RWPE1 (cell line): ENCODE measurements at regions not wholly inside any gene's neighbourhood (a gene's known extent, or its start where the extent isn't known, plus 50 kb on each side); places are given as distances from the start of the nearest gene placed in this dataset.

ENCODE experiments used
- CTCF ChIA-PET: fragments of 350-600 bp; sonication (Branson Sonifier 250); formaldehyde crosslinking; extraction: SDS; loops from one replicate; lab custom pipeline; 2021; lab: Yijun Ruan, JAX
- POLR2A ChIA-PET: fragments of 400-600 bp; formaldehyde crosslinking; extraction: SDS; loops from one replicate; lab custom pipeline; 2020; ENCODE audit warnings: antibody characterized with exemption; ENCODE audit not compliant: low non-redundant PET; lab: Yijun Ruan, JAX
- DNase-seq: peaks from one replicate; pipeline ENCODE4 v3.0.0; 2012; ENCODE audit warnings: low spot score
- H3K27ac ChIP-seq: fragments of 450-650 bp; 2 replicates; pipeline ENCODE4 v1.5.1; 2017
- CTCF ChIP-seq: fragments of 450-650 bp; conservative IDR thresholded peaks from 2 replicates; pipeline ENCODE4 v1.5.1; 2017; ENCODE audit warnings: low read depth, mild to moderate bottlenecking

- H3K27ac ChIP-seq: no peak overlapping the region
- CTCF ChIA-PET: interaction anchor here (0.5 to 0.6 kb wide), 2 partner anchors 39 to 744 kb away, joined by 3 to 8 read pairs; no protein-coding TSS in a partner anchor
- DNase-seq: no peak
- POLR2A ChIA-PET: no interaction called here
- no peak for TF ChIP-seq CTCF
Measured at GRCh38 chr1:48164571-48164970, 57.9 kb upstream of the SLC5A9 start.

DNA sequence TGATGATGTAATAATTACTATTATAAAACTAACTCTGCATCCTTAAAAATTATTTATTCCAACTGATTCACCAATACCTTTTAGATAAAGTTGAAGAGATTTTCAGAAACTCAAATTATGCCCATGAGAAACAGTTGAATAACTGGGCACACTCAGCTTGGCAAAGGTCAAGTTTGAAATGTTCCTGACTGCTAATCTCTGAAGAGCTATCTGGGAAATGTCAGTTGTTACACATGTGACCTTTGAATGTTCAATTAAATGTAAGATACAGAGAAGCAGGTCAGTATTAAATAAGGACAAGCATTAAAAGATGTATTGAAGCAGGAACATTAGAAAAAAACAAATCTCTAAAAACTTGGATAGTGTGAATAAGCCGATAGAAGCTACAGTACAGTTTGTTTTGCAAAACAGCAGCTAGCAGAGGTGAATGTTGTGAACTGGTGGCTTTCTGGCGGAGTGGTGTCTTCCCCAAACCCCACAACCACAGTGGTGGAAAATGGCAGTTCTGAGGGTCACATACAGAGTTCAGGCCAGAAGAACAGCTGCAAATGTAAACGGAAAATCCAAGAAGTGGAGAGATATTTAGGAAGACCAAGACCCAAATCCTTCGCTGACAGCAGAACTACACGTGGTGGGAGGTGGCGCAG, 61.9 kb upstream of the SLC5A9 start:
- no peak for TF ChIP-seq CTCF
- no peak overlapping the region for H3K27ac ChIP-seq
- POLR2A ChIA-PET: no interaction called here
- CTCF ChIA-PET: interaction anchor here (1.0 to 1.1 kb wide), 2 partner anchors 13 to 20 kb away, joined by 3 to 4 read pairs; no protein-coding TSS in a partner anchor
- no peak for DNase-seq

DNA sequence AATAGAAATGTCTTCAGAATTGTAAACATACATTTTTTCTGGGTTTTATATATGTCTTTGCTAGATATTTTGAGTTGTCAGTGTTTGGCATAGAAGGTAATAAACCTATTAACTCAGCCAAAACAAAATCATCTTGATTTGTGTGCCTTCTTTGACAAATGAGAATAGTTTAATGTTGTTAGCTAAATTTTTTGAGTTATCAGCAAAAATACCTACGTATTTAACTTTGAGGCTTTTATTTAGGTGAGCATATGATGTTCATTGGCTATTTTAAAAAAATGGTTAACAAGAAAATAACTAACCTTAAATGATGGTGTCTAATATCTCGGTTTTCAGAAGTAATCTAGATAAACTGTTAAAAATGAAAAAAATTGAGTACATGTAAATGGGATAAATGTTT, 83.2 kb upstream of the SLC5A9 start:
- DNase-seq: no peak
- ChIA-PET CTCF (no interaction called here), POLR2A (no interaction called here)
- H3K27ac ChIP-seq: no peak overlapping the region
- TF ChIP-seq CTCF: no peak

DNA sequence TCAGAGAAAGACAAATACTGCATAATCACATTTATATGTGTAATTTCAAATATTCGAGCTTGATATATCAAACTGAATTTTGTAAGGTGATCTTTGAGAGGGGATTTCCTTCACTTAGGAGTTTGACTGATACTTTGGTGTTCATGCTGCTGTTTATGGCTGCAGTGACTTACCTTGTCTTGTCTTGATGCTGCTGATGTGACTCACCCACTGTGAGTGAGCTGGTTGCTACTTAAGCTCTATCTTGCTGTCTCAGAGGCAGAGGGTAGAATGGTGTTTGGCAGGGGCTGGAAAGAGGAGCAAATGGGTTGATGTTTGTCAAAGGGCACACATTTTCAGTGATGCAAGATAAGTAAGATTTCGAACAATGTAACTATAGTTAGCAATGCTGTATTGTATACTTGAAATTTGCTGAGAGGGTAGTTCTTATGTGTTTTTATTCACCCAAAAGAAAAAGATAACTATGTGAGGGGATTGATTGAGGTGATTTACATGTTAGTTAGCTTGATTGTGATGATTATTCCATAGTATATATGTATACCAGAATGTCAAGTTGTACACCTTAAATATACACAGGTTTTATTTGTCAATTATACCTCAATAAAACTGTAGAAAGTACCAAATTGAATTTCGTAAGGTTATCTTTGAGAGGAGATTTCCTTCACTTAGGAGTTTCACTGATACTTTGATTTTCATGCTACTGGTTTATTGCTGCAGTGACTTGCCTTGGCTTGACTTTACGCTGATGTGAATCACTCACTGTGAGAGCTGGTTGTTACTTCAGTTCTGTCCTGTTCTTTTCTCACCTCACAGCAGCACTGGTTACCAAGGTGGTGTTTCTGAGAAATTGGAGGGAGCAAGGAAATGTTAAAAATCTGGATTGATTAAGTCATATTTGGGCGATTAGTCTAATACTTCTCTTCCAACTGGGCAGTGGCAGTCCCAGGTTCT, 94.5 kb upstream of the SLC5A9 start:
- POLR2A ChIA-PET: no interaction called here

GRCh38 chr1:48123647-48124046, 98.9 kb upstream of the SLC5A9 start:
- no peak for TF ChIP-seq CTCF
- no peak overlapping the region for H3K27ac ChIP-seq
- ChIA-PET CTCF (no interaction called here), POLR2A (no interaction called here)
- DNase-seq: no peak

More for the DNA sequence above, 94.5 kb upstream of the SLC5A9 start:
- no peak for DNase-seq
- CTCF ChIA-PET: interaction anchor here (0.8 kb wide), 1 partner anchor 22 kb away, joined by 3 read pairs; no protein-coding TSS in a partner anchor
- no peak overlapping the region for H3K27ac ChIP-seq
- TF ChIP-seq CTCF: no peak

DNA sequence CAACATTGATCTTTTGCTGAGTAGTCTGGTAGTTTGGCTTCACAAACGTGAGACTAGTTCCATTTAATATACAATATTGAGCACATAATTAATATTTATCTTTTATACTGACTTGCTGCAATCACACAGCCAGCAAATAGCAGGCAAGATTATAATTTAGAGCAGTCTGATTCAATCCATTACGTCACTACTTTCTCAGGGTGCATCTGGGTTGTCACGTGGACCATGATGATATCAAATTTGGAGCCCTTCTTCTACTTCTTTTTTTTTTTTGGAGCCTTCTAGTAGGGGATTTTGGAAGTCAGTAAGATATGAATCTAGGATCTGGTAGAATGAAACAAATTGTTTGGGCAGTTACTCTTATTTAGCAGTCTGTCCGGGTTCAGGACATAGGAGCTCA, 100.6 kb upstream of the SLC5A9 start:
- no peak for DNase-seq
- H3K27ac ChIP-seq: no peak overlapping the region
- TF ChIP-seq CTCF: no peak
- CTCF ChIA-PET: interaction anchor here (0.6 kb wide), 2 partner anchors 337 to 411 kb away, joined by 3 read pairs; no protein-coding TSS in a partner anchor
- POLR2A ChIA-PET: no interaction called here
